GM12878 (cell line): ENCODE measurements at regions not wholly inside any gene's neighbourhood (a gene's known extent, or its start where the extent isn't known, plus 50 kb on each side); places are given as distances from the start of the nearest gene placed in this dataset.

Source experiments
- ATAC-seq: fragments of 200-7000 bp; cut with Tn5 transposase; 3 replicates; pipeline ENCODE4 v1.9.1; 2020; ENCODE audit warnings: mild to moderate bottlenecking, moderate library complexity
- BruUV-seq: library from RNA; stranded (reverse); fragments of 400-500 nt; replicated peaks from 2 replicates; lab custom pipeline; 2021; lab: Mats Ljungman, UMichigan
- CTCF ChIA-PET: fragments of 300-600 bp; sonication (Branson Sonifier 250); formaldehyde crosslinking; extraction: SDS; loops from one replicate; lab custom pipeline; 2021; ENCODE audit warnings: inconsistent platforms; lab: Yijun Ruan, JAX
- POLR2A ChIA-PET: fragments of 350-600 bp; formaldehyde crosslinking; extraction: SDS; loops from one replicate; lab custom pipeline; 2021; ENCODE audit warnings: inconsistent platforms; lab: Charles Lee
- RAD21 ChIA-PET: fragments of 300-600 bp; sonication (Branson Sonifier 250); formaldehyde crosslinking; loops from one replicate; lab custom pipeline; 2023; ENCODE audit warnings: antibody characterized with exemption; ENCODE audit not compliant: unreplicated experiment; lab: Charles Lee
- SMC1A ChIA-PET: fragments of 300-600 bp; sonication (Branson Sonifier 250); formaldehyde crosslinking; loops from one replicate; lab custom pipeline; 2023; ENCODE audit not compliant: unreplicated experiment, uncharacterized antibody; lab: Charles Lee
- DNase-seq: peaks from one replicate; pipeline ENCODE4 v3.0.0-alpha.2; 2011; ENCODE audit warnings: low read depth, low spot score
- FAIRE-seq: peaks from 3 replicates; lab custom pipeline; 2011; peaks lifted over from hg19 to GRCh38; lab: Jason Lieb, UNC
- H2AFZ ChIP-seq: 2 replicates; pipeline ENCODE4 v1.6.0; 2011; ENCODE audit warnings: low read depth, low read length, control low read depth; ENCODE audit not compliant: control insufficient read depth
- H3K27ac ChIP-seq: 2 replicates; pipeline ENCODE4 v1.5.1; 2011; ENCODE audit warnings: control low read depth; ENCODE audit not compliant: control insufficient read depth, insufficient read depth
- H3K27me3 ChIP-seq, 2 experiments: replicated peaks in 1 of 2; 2 replicates each; pipeline versions ENCODE4 v1.6.0 to v1.6.1; 2011; ENCODE audit warnings: low read length in 1 of 2; ENCODE audit not compliant: control insufficient read depth in 2 of 2, insufficient read depth in 2 of 2
- H3K36me3 ChIP-seq, 2 experiments: 2 replicates each; pipeline ENCODE4 v1.5.1; 2011; ENCODE audit warnings: low read length in 1 of 2; ENCODE audit not compliant: control insufficient read depth in 2 of 2, insufficient read depth in 2 of 2
- H3K4me1 ChIP-seq: 2 replicates; pipeline ENCODE4 v1.6.1; 2011; ENCODE audit warnings: mild to moderate bottlenecking, low read length, moderate library complexity, mixed read lengths; ENCODE audit not compliant: control insufficient read depth, insufficient read depth
- H3K4me2 ChIP-seq: 2 replicates; pipeline ENCODE4 v1.6.0; 2011; ENCODE audit warnings: control low read depth; ENCODE audit not compliant: control insufficient read depth, insufficient read depth
- H3K4me3 ChIP-seq: fragments of 200-600 bp; sonication (generic); 2 replicates; pipeline ENCODE4 v1.5.1; 2016
- H3K79me2 ChIP-seq: 2 replicates; pipeline ENCODE4 v1.6.0; 2011; ENCODE audit warnings: low read length; ENCODE audit not compliant: control insufficient read depth, insufficient read depth
- H3K9ac ChIP-seq: 2 replicates; pipeline ENCODE4 v1.8.0; 2011; ENCODE audit warnings: low read length, control low read depth, mixed read lengths; ENCODE audit not compliant: control insufficient read depth, insufficient read depth
- H3K9me3 ChIP-seq: replicated peaks from 3 replicates; pipeline ENCODE4 v1.5.1; 2011; ENCODE audit warnings: mild to moderate bottlenecking, low read length; ENCODE audit not compliant: control insufficient read depth, insufficient read depth
- H4K20me1 ChIP-seq: 2 replicates; pipeline ENCODE4 v1.6.0; 2011; ENCODE audit not compliant: control insufficient read depth, insufficient read depth
- ASH2L ChIP-seq: fragments of 300-600, 200-600 bp; sonication (generic); IDR thresholded peaks from 2 replicates; pipeline ENCODE4 v1.6.1; 2017; ENCODE audit warnings: low read depth, mild to moderate bottlenecking, borderline replicate concordance
- ATF2 ChIP-seq: IDR thresholded peaks from 2 replicates; pipeline ENCODE4 v1.6.1; 2012; ENCODE audit warnings: low read length, inconsistent platforms
- E4F1 ChIP-seq: fragments of 450-650 bp; IDR thresholded peaks from 2 replicates; pipeline ENCODE4 v1.6.1; 2018; ENCODE audit warnings: borderline replicate concordance, mild to moderate bottlenecking; ENCODE audit not compliant: partially characterized antibody
- JUNB ChIP-seq: IDR thresholded peaks from 2 replicates; pipeline ENCODE4 v1.6.1; 2016; ENCODE audit warnings: antibody characterized with exemption, mild to moderate bottlenecking
- JUND ChIP-seq: IDR thresholded peaks from 2 replicates; pipeline ENCODE4 v1.6.1; 2012; ENCODE audit warnings: low read depth, mild to moderate bottlenecking, low read length, improper control_type of control experiment, moderate library complexity
- LARP7 ChIP-seq: fragments of 450-650 bp; IDR thresholded peaks from 2 replicates; pipeline ENCODE4 v1.6.1; 2017; ENCODE audit warnings: mild to moderate bottlenecking
- PKNOX1 ChIP-seq: fragments of 450-650 bp; IDR thresholded peaks from 2 replicates; pipeline ENCODE4 v1.6.1; 2016; ENCODE audit warnings: mild to moderate bottlenecking
- RBBP5 ChIP-seq: fragments of 200-600 bp; sonication (generic); conservative IDR thresholded peaks from 2 replicates; pipeline ENCODE4 v1.6.1; 2016
- SUPT20H ChIP-seq: IDR thresholded peaks from 2 replicates; pipeline ENCODE4 v1.6.1; 2011; ENCODE audit warnings: low read depth, mild to moderate bottlenecking, low read length, moderate library complexity, borderline replicate concordance; ENCODE audit not compliant: control insufficient read depth
- TCF3 ChIP-seq: IDR thresholded peaks from 2 replicates; pipeline ENCODE4 v1.6.1; 2012; ENCODE audit warnings: low read depth, mild to moderate bottlenecking, low read length, borderline replicate concordance; ENCODE audit not compliant: insufficient read depth
- TCF7 ChIP-seq: IDR thresholded peaks from 2 replicates; pipeline ENCODE4 v1.6.1; 2014; ENCODE audit warnings: antibody characterized with exemption, borderline replicate concordance
- ZBTB4 ChIP-seq: fragments of 450-650 bp; formaldehyde crosslinking; IDR thresholded peaks from 2 replicates; pipeline ENCODE4 v1.4.0; 2022; ENCODE audit warnings: mild to moderate bottlenecking, moderate library complexity
- ZNF384 ChIP-seq: IDR thresholded peaks from 2 replicates; pipeline ENCODE4 v1.6.1; 2012; ENCODE audit warnings: low read depth, mild to moderate bottlenecking, low read length, improper control_type of control experiment, borderline replicate concordance
- WGBS: methylation state at CpG from one replicate; pipeline ENCODE4 v1.1.6; 2016; ENCODE audit warnings: low lambda C conversion rate; ENCODE audit not compliant: insufficient replicate concordance, insufficient coverage; ENCODE audit errors: missing lambda C conversion rate; 5-methylcytosine and 5-hydroxymethylcytosine counted together
- in situ Hi-C: fragments of 300-500 bp; cut with MboI; formaldehyde crosslinking; loops from 9 replicates; pipeline ENCODE4 v1.14.3; 2018; ENCODE audit warnings: mixed read lengths
- intact Hi-C: fragments of 100-400 bp; cut with micrococcal nuclease; formaldehyde crosslinking; loops from one replicate; pipeline ENCODE4 v1.14.2; 2022; ENCODE audit not compliant: unreplicated experiment

GRCh38 chr2:160891353-160891740, 268.9 kb upstream of the TANK start (continued):
- no peak for TF ChIP-seq PKNOX1
- TF ChIP-seq JUND = no peak
- no peak for TF ChIP-seq LARP7

- no peak for TF ChIP-seq RBBP5
- no peak for TF ChIP-seq JUNB
- TF ChIP-seq SUPT20H = no peak
- TF ChIP-seq ASH2L = no peak
- TF ChIP-seq ZNF384 = no peak
- TF ChIP-seq TCF3 = no peak
- no peak for TF ChIP-seq ZBTB4 (CRISPR knock-in tag)
- no peak for TF ChIP-seq TCF7
- no peak for TF ChIP-seq E4F1
- TF ChIP-seq ATF2 = no peak
- TF ChIP-seq, all 136 proteins: peak for 0
- Histone ChIP-seq H3K4me3 (no peak overlapping the region), H3K9ac (no peak overlapping the region), H3K4me2 (no peak overlapping the region), H3K9me3 (no peaks in the 10 kb centered on the region), H3K27ac (no peak overlapping the region), H4K20me1 (no peaks in the 10 kb centered on the region), H3K27me3 (no peaks in the 10 kb centered on the region), H2AFZ (no peak overlapping the region), H3K79me2 (no peaks in the 10 kb centered on the region), H3K36me3 (no peaks in the 10 kb centered on the region), H3K4me1 (no peaks in the 10 kb centered on the region)
- CTCF ChIA-PET = no interaction called here
- DNase-seq (no peak), FAIRE-seq (no peak), ATAC-seq (no peak)
- intact Hi-C loops = no loop called here
- RAD21 ChIA-PET = no interaction called here
- POLR2A ChIA-PET = no interaction called here
- WGBS = 37% methylated on average over 7 of the region's 7 CpGs
- in situ Hi-C loops = no loop called here
- SMC1A ChIA-PET = no interaction called here
- BruUV-seq = no TSS peak
Observed at GRCh38 chr2:160892204-160892603, 268.0 kb upstream of the TANK start.
